22Rv1 (cell line): ENCODE measurements at regions not wholly inside any gene's neighbourhood (a gene's known extent, or its start where the extent isn't known, plus 50 kb on each side); places are given as distances from the start of the nearest gene placed in this dataset.

Experiments used
- H3K27ac ChIP-seq: fragments of 450-650 bp; 2 replicates; pipeline ENCODE4 v1.5.1; 2017
- CTCF ChIP-seq: fragments of 450-650 bp; IDR thresholded peaks from 2 replicates; pipeline ENCODE4 v1.5.1; 2017; ENCODE audit warnings: mild to moderate bottlenecking
- ZFX ChIP-seq: fragments of 450-650 bp; IDR thresholded peaks from 2 replicates; pipeline ENCODE4 v1.6.1; 2017; ENCODE audit warnings: antibody characterized with exemption, borderline replicate concordance

- no peak for TF ChIP-seq ZFX
- no peak for TF ChIP-seq CTCF
- no peak overlapping the region for H3K27ac ChIP-seq
Measured at GRCh38 chr4:161197474-161197873, 966.3 kb downstream of the FSTL5 start.

- no peak overlapping the region for H3K27ac ChIP-seq
- TF ChIP-seq ZFX: no peak
- TF ChIP-seq CTCF: no peak
Measured at GRCh38 chr4:161189286-161190134, 974.3 kb downstream of the FSTL5 start.

GRCh38 chr4:161188578-161188977, 975.2 kb downstream of the FSTL5 start:
- no peak overlapping the region for H3K27ac ChIP-seq
- no peak for TF ChIP-seq CTCF

GRCh38 chr4:161187569-161187968, 976.2 kb downstream of the FSTL5 start:
- TF ChIP-seq ZFX (no peak), CTCF (no peak)
- no peak overlapping the region for H3K27ac ChIP-seq

GRCh38 chr4:161186750-161187149, 977.0 kb downstream of the FSTL5 start:
- no peak overlapping the region for H3K27ac ChIP-seq
- TF ChIP-seq CTCF: no peak
- no peak for TF ChIP-seq ZFX

GRCh38 chr4:161186012-161186411, 977.8 kb downstream of the FSTL5 start:
- H3K27ac ChIP-seq: no peak overlapping the region
- no peak for TF ChIP-seq ZFX
- no peak for TF ChIP-seq CTCF

GRCh38 chr4:161183729-161184128, 980.1 kb downstream of the FSTL5 start:
- TF ChIP-seq CTCF: no peak
- no peak for TF ChIP-seq ZFX
- no peak overlapping the region for H3K27ac ChIP-seq
